GM21360 (cell line): ENCODE measurements at regions not wholly inside any gene's neighbourhood (a gene's known extent, or its start where the extent isn't known, plus 50 kb on each side); places are given as distances from the start of the nearest gene placed in this dataset.
"Not testable (repeated sequence)": the region's sequence is repeated elsewhere in the genome, so short reads cannot be mapped to it uniquely, and the experiment has no call there.

Source experiments
- ATAC-seq: cut with Tn5 transposase; IDR thresholded peaks from one replicate; pipeline ENCODE4 v1.9.1; 2021; ENCODE audit warnings: mild to moderate bottlenecking, moderate library complexity; ENCODE audit not compliant: unreplicated experiment

- not testable (repeated sequence) for ATAC-seq
Measured at GRCh38 chr13:58714016-58714415, 1082.5 kb downstream of the PCDH17 start.

DNA sequence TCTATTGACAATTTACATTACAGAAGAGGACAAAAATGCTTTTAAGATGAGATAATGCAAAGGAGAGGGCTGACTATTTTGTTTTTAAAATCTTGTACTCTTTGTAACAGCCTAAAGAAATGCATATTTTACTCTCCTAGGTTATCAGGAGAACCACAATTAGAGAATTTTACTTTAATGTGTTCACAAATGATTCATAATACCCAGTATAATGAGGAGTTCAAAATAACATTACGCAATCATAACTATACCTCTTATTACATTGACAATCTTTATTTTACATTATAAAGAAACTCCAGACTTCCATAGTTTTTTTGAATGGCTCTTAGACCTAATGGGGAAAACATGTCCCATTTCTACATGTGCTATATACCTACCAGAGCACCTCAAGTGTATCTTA is 1089.7 kb downstream of the PCDH17 start:
- no peak for ATAC-seq

- ATAC-seq: no peak
Measured at GRCh38 chr13:58728126-58728525, 1096.6 kb downstream of the PCDH17 start.

DNA sequence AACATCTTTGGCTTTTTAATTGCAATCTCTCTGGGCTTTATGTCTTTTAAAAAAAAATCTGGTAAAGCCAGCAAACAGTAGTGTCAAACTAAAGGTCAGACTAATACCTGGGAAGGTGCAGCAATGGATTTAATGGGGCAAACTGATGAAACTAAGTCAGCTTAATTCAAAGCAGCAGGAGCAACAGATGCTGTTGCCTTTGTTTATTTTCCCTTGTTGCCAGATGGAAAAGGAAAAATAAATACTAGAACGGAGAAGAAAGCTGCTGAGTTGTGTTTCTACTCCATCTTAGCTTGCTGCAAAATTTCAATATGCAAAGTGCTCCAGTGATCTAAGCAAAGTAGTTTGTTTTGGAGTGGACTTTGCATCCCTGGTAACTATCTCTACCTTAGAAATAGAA is 1097.8 kb downstream of the PCDH17 start:
- ATAC-seq: no peak

DNA sequence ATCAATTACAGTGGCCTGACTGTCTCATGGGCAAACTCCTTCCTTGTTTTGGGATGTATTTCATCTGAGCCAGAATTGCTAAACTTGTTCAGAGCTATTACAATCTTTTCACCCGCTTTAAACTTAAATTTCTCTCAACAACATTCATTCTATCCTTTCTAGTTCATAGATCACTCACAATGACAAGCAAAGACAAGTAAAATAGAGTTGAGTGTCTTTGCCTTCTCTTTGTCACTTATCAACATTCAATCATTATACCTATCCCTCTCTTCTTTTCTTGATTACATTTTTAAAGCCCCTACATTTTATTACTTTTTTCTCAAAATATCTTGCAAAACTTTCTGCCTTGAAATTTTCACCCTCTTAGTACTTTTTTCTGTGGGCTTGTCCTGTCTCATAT is 1113.1 kb downstream of the PCDH17 start:
- no peak for ATAC-seq

DNA sequence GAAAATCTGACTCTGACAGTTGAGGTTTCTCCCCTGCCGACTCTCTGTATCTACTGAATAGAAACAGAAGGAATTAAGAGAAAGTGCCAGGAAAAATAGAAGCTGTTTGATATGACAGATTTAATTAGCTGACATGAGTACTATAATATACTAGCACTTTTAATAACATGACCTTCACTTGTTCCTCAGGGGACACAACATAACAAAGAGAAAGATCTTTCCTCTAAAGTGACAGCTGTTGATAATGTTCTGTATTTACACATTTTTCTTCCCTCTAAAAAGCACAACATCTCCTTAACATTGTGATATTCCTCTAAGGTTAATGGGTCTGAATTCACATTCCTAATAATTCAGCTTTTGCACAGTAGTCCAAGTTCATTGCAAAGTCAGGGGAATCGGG is 1136.0 kb downstream of the PCDH17 start:
- no peak for ATAC-seq

- no peak for ATAC-seq
Measured at GRCh38 chr13:58773280-58773859, 1141.8 kb downstream of the PCDH17 start.

- no peak for ATAC-seq
Measured at GRCh38 chr13:58782736-58783135, 1151.2 kb downstream of the PCDH17 start.

- ATAC-seq: no peak
Measured at GRCh38 chr13:58792854-58793253, 1161.3 kb downstream of the PCDH17 start.

DNA sequence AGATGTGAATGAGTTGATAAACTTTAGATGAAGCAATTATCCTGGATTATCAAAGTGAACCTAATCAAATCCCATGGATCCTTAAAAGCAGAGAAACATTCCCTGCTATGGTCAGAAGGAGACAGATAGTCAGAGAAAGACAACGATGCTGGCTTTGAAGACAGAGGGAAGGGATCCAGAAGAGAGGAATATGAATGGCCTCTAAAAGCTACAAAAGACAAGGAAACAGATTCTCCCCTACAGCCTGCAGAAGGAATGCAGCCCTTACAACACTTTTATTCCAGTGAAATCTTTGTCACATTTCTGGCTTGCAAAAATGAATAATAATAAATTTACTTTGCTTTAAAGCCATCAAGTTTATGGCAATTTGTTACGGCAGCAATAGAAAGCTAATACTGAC is 1164.2 kb downstream of the PCDH17 start:
- no peak for ATAC-seq

DNA sequence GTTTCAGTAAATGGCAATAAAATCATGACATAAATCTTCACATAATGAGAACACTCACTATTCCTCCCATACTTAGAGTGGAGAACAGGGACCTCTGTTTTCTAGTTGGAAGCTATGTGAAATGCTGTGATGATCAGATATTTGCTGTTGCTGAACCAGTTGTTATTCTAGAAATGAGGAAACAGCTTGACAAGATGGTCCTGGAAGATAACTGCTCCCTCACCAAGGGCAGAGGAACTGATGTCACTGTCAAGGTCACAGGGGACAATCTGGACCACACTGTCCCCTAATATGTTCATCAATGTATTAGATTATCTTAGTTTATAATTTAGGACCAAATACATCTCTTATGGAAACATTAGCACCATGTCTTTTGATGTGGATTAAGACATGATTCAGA is 1173.3 kb downstream of the PCDH17 start:
- no peak for ATAC-seq

DNA sequence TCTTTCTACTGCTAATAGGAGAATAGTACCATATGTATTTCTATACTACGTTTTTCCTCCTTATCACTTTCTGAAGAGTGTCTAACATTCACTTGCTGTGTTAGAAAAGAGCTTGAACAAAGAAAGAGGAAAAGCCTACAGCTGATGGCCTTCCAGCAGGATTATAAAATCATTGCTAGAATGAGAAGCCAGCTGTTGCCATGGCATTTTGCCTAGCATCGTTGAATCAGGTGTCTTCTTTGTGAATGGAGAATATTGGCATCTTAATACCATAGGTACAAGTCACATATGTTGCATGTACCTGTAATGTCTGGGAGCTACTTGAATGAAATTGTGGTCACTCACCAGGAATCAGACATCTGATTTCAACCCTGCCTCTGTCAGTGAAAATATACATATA is 1174.9 kb downstream of the PCDH17 start:
- ATAC-seq: no peak

GRCh38 chr13:58823701-58824100 is 1192.2 kb downstream of the PCDH17 start:
- no peak for ATAC-seq

DNA sequence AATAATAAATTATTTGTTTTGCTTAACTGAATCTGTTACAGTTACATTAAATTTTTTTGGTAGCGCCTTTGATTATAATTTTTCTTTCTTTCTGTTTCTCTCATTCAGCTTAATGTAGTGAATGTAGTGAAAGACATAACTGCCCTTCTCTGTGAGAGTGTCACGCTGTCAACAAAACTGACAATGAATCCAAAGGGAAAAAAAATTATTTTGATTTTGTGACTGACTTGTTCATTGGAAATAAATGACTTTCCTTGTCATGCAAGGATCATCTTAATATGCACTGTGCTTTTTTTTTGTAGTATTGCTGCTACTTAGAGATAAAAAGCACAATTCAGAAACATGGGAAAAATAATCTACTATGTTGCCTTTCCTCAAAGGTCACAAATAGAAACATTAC is 1196.4 kb downstream of the PCDH17 start:
- ATAC-seq: no peak

DNA sequence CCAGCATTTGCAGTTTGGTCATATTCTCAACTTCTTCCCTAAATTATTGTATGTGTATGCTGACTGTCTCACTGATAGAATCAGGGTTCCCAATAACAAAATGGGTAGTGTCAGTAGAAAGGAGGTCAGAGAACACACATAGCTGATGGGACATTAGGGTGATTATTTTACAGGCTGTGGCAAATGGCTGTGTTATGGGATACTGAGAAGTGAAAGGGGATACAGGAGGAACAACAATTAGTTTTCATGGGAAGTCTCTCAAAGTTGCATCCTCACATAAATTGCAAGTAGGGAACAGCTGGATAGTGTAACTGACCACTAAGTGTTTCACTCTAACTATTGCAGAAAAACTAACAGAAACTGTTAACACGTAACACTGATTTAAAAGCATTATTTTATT is 1199.3 kb downstream of the PCDH17 start:
- ATAC-seq: no peak

GRCh38 chr13:58838615-58839014 is 1207.1 kb downstream of the PCDH17 start:
- ATAC-seq: no peak

- no peak for ATAC-seq
Measured at GRCh38 chr13:58843071-58843470, 1211.5 kb downstream of the PCDH17 start.

DNA sequence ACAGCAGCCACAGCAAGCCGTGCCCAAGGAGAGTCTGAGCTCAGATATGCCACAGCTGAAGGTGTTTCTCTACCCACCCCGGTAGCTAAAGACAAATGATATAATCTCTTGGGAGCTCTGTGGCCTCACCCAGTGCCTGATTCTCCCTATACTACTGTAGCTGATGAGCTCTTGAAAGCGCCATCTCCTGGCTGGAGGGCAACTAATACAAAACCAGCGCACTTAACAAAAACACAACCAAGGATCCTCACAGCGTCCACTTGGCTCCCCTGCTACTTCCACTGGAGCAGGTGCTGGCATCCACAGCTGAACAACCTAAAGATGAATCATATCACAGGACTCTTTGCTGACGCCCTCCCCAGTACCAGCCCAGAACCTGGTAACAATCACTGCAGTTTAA is 1212.0 kb downstream of the PCDH17 start:
- ATAC-seq: no peak

DNA sequence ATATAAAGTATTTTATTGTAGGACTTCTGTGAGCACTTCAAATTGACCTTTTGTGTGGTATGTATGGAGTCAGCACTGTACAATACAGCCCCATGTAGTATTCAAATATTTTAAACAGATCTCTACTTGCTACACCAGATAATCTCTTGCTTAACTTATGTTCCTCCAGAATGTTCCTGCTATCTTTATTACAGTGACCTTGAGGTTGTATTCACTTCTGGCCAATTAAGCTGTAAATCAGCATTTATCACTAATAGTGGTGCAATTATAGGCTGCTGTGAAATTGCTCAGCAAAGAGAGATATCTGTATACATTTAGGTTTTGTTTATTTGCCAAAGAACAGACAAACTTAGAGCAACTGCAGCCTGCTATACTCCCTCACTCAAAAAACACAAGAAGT is 1218.6 kb downstream of the PCDH17 start:
- ATAC-seq: no peak

GRCh38 chr13:58852076-58852475 is 1220.5 kb downstream of the PCDH17 start:
- no peak for ATAC-seq

- no peak for ATAC-seq
Measured at GRCh38 chr13:58855283-58855682, 1223.7 kb downstream of the PCDH17 start.

DNA sequence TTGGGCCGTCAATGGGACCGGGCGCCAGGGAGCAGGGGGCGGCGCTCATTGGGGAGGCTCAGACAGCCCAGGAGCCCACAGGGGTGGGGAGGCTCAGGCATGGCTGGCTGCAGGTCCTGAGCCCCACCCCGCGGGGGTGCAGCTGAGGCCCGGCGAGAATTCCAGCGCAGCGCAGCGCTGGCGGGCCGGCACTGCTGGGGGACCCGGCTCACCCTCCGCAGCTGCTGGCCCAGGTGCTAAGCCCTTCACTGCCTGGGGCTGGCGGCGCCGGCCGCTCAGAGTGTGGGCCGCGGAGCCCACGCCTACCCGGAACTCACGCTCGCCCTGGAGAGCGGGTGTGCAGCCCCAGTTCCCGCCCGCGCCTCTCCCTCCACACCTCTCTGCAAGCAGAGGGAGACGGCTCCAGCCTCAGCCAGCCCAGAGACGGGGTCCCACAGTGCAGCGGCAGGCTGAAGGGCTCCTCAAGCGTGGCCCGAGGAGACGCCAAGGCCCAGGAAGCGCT is 1227.4 kb downstream of the PCDH17 start:
- ATAC-seq: no peak

GRCh38 chr13:58865286-58865685 is 1233.7 kb downstream of the PCDH17 start:
- no peak for ATAC-seq
